HG02852 (cell line): ENCODE measurements at regions not wholly inside any gene's neighbourhood (a gene's known extent, or its start where the extent isn't known, plus 50 kb on each side); places are given as distances from the start of the nearest gene placed in this dataset.
"Not testable (repeated sequence)": the region's sequence is repeated elsewhere in the genome, so short reads cannot be mapped to it uniquely, and the experiment has no call there.

Source experiments
- ATAC-seq: cut with Tn5 transposase; IDR thresholded peaks from one replicate; pipeline ENCODE4 v1.9.1; 2021; ENCODE audit warnings: mild to moderate bottlenecking, moderate library complexity; ENCODE audit not compliant: unreplicated experiment

DNA sequence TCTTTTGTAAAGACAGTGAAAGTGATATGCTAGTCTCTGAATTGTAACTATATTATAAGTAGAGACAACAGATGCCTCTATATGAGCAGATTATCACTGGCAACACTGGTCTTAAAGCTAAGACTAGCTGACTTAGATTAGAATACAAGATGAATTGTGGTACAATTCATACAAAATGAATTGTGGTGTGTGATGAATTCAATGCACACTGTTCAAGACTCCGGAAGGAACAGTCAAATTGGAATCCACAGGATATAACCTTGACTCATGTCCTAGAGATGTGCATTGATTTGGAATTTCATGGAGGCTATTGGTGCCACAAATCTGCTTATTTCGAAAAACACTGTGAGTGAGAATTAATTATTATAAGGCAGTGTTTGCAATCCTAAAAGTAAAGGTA lies 701.8 kb downstream of the PCDH7 start:
- ATAC-seq = no peak

GRCh38 chr4:31427691-31428090 lies 707.5 kb downstream of the PCDH7 start:
- ATAC-seq = no peak

DNA sequence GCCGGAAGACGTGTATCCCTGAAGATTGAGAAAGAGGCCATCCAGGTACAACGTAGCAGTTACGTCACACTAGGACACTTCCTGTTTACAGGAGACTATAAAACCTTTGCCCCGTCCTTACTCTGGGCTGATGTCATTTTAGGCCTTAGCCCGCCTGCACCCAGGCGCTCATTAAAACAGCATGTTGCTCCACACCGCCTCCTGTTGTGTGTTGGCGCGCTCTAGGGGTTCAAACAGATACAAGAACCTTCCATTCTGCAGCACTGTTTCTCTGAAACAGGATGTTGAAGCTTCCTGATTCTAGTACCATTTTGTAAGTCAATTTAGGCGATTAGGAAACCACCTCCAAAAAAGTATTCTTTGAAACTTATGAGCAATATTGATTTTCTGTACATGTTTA lies 722.1 kb downstream of the PCDH7 start:
- ATAC-seq = no peak

- no peak for ATAC-seq
Measured at GRCh38 chr4:31445526-31445925, 725.4 kb downstream of the PCDH7 start.

- ATAC-seq = no peak
Measured at GRCh38 chr4:31455612-31456011, 735.4 kb downstream of the PCDH7 start.

DNA sequence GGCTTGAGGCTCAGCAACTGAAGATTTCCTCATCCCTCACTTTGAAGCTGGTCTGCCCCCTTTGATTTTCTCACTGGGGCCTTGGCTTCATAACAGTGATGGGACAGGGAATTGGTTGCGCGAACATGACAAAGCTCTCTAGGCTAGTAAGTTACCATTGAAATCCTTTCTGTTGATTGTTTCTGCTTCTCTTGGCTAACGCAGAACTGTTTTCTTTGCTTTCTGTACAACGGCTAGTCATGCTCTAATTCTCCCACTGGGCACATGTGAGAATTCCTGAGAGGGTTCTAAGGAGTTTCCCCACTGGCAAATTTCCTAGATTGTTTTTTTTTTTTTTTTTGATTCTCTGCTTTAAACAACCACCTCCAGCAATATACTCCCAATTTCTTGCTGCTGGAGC lies 738.6 kb downstream of the PCDH7 start:
- no peak for ATAC-seq

GRCh38 chr4:31461421-31461820 lies 741.3 kb downstream of the PCDH7 start:
- no peak for ATAC-seq

DNA sequence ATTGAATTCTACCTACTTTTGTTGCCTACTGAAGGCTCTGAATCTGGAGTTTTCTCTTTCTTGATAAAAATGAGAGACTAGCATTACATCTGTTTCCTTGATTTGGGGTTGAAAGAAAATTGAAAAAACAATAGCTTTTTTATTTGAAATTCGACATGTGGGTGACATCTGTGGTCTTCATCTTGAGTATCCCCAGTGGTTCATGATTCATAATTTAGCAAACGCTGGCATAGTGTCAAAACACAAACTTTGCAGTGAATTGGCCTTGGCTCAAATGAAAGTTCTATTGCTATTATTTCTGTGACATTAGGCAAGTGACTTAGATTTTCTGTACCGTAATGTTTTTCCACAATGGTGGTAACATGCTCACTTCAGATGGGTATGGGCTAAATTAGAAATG lies 747.6 kb downstream of the PCDH7 start:
- no peak for ATAC-seq

DNA sequence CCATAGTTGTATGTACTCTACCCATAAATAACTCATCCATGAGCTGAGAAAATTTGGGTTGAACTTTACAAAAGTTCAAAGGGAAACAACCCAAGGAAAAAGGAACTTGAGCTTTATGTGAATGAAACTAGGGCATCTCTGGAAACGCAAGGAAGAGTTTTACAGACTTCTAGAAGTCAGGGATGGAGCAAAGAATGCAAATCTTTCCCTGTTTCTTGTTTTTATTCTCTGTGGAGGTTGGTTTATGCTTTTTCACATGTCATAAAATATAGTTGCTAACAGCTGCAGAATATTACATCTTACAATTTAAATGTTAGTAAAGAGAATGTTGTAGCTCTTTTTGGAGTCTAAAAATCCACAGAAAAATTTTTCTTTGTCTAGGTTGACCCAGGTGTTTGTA lies 754.1 kb downstream of the PCDH7 start:
- ATAC-seq = no peak

GRCh38 chr4:31482691-31483090 lies 762.5 kb downstream of the PCDH7 start:
- no peak for ATAC-seq

DNA sequence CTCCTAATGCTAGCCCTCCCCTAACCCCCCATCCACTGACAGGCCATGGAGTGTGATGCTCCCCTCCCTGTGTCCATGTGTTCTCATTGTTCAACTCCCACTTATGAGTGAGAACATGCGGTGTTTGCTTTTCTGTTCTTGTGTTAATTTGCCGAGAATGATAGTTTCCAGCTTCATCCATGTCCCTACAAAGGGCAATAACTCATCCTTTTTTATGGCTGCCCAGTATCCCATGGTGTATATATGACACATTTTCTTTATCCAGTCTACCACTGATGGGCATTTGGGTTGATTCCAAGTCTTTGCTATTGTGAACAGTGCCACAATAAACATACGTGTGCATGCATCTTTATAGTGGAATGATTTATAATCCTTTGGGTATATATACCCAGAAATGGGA lies 779.0 kb downstream of the PCDH7 start:
- ATAC-seq = not testable (repeated sequence)

DNA sequence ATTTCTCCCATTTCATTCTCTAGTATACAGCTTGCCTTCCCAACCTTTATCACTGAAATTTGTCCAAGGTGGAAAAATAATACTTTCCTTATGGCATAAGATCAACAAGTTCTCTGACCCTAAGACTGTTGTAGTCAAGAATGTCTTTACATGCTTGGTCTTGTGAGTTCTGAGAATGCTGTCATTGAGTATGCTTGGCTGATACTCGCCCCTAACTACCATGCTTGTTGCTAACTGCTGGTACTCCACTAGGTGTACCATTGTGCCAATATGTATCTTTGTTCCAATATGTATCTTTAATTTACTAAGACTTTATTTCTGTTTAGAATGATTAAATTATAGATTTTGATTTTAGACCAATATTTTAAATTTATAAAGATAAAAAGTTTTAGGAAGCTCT lies 796.4 kb downstream of the PCDH7 start:
- no peak for ATAC-seq

- no peak for ATAC-seq
Measured at GRCh38 chr4:31518796-31519250, 798.7 kb downstream of the PCDH7 start.

- no peak for ATAC-seq
Measured at GRCh38 chr4:31530555-31530954, 810.4 kb downstream of the PCDH7 start.

- no peak for ATAC-seq
Measured at GRCh38 chr4:31538877-31539276, 818.7 kb downstream of the PCDH7 start.

- ATAC-seq = no peak
Measured at GRCh38 chr4:31539284-31540069, 819.3 kb downstream of the PCDH7 start.

GRCh38 chr4:31545330-31545729 lies 825.2 kb downstream of the PCDH7 start:
- ATAC-seq = no peak

- no peak for ATAC-seq
Measured at GRCh38 chr4:31545755-31546154, 825.6 kb downstream of the PCDH7 start.

DNA sequence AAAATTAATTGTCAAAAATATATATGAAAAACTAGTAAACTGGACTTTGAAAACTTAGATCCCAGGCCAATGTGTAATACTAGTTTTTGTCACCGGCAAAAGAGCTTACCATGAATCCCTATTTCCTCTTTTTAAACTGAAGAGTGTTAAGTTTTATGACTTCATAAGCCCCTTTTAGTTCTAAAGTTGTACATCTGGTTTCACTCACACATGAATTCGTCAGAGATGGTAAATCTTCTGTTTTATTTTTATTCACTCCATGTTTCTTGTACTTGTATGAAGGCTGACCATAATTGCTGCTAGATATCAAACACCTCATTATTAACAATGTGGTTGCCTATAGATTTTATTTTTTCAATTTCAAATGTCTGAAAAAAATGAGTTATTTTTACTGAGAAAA lies 827.9 kb downstream of the PCDH7 start:
- no peak for ATAC-seq

- no peak for ATAC-seq
Measured at GRCh38 chr4:31548823-31549222, 828.7 kb downstream of the PCDH7 start.

DNA sequence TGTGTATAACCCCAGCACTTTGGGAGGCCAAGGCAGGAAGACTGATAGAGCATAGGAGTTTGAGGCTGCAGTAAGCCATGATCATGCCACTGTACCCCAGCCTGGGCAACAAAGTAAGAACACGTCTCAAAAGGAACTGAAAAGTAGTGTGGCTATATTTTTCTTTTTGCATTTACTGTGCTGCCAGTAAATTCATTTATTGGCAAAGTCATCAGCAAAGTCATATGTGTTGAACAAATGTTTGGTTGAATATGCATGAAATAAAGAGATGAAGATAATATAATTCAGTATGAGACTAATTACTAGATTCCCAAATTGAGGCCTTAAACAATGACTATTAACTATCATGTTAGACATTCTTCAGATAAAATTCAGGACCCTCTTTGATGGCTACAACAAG lies 829.1 kb downstream of the PCDH7 start:
- ATAC-seq = no peak

DNA sequence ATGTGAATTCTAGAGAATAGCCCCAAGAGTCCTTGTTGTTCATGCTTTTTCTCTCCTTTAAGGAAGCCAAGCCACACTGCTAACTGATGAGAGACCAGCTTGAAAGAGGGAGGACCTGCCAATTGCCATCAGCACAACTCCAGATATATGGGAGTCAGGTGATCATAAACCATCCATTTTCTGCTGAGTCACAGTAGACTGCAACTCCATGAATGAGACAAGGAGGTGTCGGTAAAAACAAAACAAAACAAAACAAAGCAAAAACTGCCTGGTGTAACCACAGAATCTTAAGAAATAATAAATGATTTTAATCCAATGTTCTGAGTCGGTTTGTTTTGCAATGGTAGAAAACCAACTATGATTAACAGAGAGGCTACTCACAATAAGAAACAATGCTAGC lies 837.3 kb downstream of the PCDH7 start:
- no peak for ATAC-seq

GRCh38 chr4:31573554-31573953 lies 853.4 kb downstream of the PCDH7 start:
- no peak for ATAC-seq
